Natural killer cell treated with Interleukin-12 subunit alpha and Interleukin-12 subunit beta and Interleukin-15 and Interleukin-18, amount 100 ng/mL, for 72 hours (primary cell): ENCODE measurements at regions not wholly inside any gene's neighbourhood (a gene's known extent, or its start where the extent isn't known, plus 50 kb on each side); places are given as distances from the start of the nearest gene placed in this dataset.
"Not testable (repeated sequence)": the region's sequence is repeated elsewhere in the genome, so short reads cannot be mapped to it uniquely, and the experiment has no call there.

ENCODE experiments used
- ATAC-seq, 2 donors: fragments of 150-1000 bp; cut with Tn5 transposase in 1 of 2; sonication (Bioruptor Pico), chemical (Tn5 transposase) in 1 of 2; 2 replicates each; pipeline ENCODE4 v1.10.0; 2021
- DNase-seq: peaks from one replicate; pipeline ENCODE4 v3.0.0; 2022; ENCODE audit warnings: low spot score
- H3K27ac Mint-ChIP-seq, 2 donors: 1 replicate in 1 of 2; 2 replicates in 1 of 2; pipeline ENCODE4 v1.8.0; 2022; ENCODE audit warnings: mixed read lengths in 2 of 2, mild to moderate bottlenecking in 1 of 2, moderate library complexity in 1 of 2
- H3K27me3 Mint-ChIP-seq, 2 donors: 1 replicate in 1 of 2; 2 replicates in 1 of 2; pipeline ENCODE4 v1.8.0; 2022; ENCODE audit warnings: mixed read lengths in 2 of 2
- H3K36me3 Mint-ChIP-seq: one replicate; pipeline ENCODE4 v1.8.0; 2022; ENCODE audit warnings: mixed read lengths
- H3K4me1 Mint-ChIP-seq, 2 donors: 1 replicate in 1 of 2; 2 replicates in 1 of 2; pipeline ENCODE4 v1.8.0; 2022; ENCODE audit warnings: low read depth in 2 of 2, mixed read lengths in 2 of 2, mild to moderate bottlenecking in 1 of 2
- H3K4me3 Mint-ChIP-seq: one replicate; pipeline ENCODE4 v1.8.0; 2022; ENCODE audit warnings: mixed read lengths
- H3K9me3 Mint-ChIP-seq: 2 replicates; pipeline ENCODE4 v1.8.0; 2022; ENCODE audit warnings: mixed read lengths

GRCh38 chr14:71430678-71431376 is 501.4 kb upstream of the RGS6 start:
- H3K27me3 Mint-ChIP-seq: no peaks in the 10 kb centered on the region
- H3K36me3 Mint-ChIP-seq: peaks cover 12% of the 10 kb centered on the region
- no peak overlapping the region for H3K4me3 Mint-ChIP-seq
- no peak for DNase-seq
- no peak for ATAC-seq
- peaks cover 13 to 32% of the 10 kb centered on the region in 2 donors for H3K4me1 Mint-ChIP-seq
- H3K9me3 Mint-ChIP-seq: peaks cover 5% of the 10 kb centered on the region
- H3K27ac Mint-ChIP-seq: peak overlapping the region in 1 of 2 donors; percentile 43

GRCh38 chr14:71432334-71433110 is 499.7 kb upstream of the RGS6 start:
- no peak overlapping the region for H3K4me3 Mint-ChIP-seq
- peaks cover 3% of the 10 kb centered on the region for H3K36me3 Mint-ChIP-seq
- no peak overlapping the region for H3K27ac Mint-ChIP-seq
- H3K27me3 Mint-ChIP-seq: no peaks in the 10 kb centered on the region
- peaks cover 10 to 28% of the 10 kb centered on the region in 2 donors for H3K4me1 Mint-ChIP-seq
- ATAC-seq: no peak
- DNase-seq: no peak
- H3K9me3 Mint-ChIP-seq: peaks cover under 1% of the 10 kb centered on the region

GRCh38 chr14:71433303-71433702 is 498.9 kb upstream of the RGS6 start:
- no peak for ATAC-seq
- Mint-ChIP-seq H3K4me1 (peaks cover 9 to 31% of the 10 kb centered on the region in 2 donors), H3K27ac (no peak overlapping the region), H3K4me3 (no peak overlapping the region), H3K9me3 (no peaks in the 10 kb centered on the region), H3K27me3 (no peaks in the 10 kb centered on the region), H3K36me3 (no peaks in the 10 kb centered on the region)
- no peak for DNase-seq

- H3K36me3 Mint-ChIP-seq, H3K4me3 Mint-ChIP-seq, DNase-seq, ATAC-seq, H3K27me3 Mint-ChIP-seq, H3K27ac Mint-ChIP-seq, H3K9me3 Mint-ChIP-seq: not testable (repeated sequence)
- peaks cover 5 to 17% of the 10 kb centered on the region in 2 donors for H3K4me1 Mint-ChIP-seq
Measured at GRCh38 chr14:71435641-71436040, 496.6 kb upstream of the RGS6 start.

- ATAC-seq: no peak
- DNase-seq: no peak
- Mint-ChIP-seq H3K36me3 (no peaks in the 10 kb centered on the region), H3K4me3 (no peak overlapping the region), H3K27ac (no peak overlapping the region), H3K9me3 (no peaks in the 10 kb centered on the region), H3K4me1 (peaks cover 6 to 11% of the 10 kb centered on the region in 2 donors), H3K27me3 (no peaks in the 10 kb centered on the region)
Measured at GRCh38 chr14:71437870-71438269, 494.4 kb upstream of the RGS6 start.

- Mint-ChIP-seq H3K36me3 (no peaks in the 10 kb centered on the region), H3K27ac (no peak overlapping the region), H3K27me3 (no peaks in the 10 kb centered on the region), H3K9me3 (no peaks in the 10 kb centered on the region), H3K4me1 (peaks cover 5 to 8% of the 10 kb centered on the region in 2 donors), H3K4me3 (no peak overlapping the region)
- ATAC-seq: no peak
- no peak for DNase-seq
Measured at GRCh38 chr14:71438684-71439083, 493.5 kb upstream of the RGS6 start.

- Mint-ChIP-seq H3K9me3 (no peaks in the 10 kb centered on the region), H3K4me1 (peaks cover 5 to 9% of the 10 kb centered on the region in 2 donors), H3K27me3 (no peaks in the 10 kb centered on the region), H3K4me3 (no peak overlapping the region), H3K27ac (no peak overlapping the region), H3K36me3 (no peaks in the 10 kb centered on the region)
- ATAC-seq: no peak
- no peak for DNase-seq
Measured at GRCh38 chr14:71441126-71441525, 491.1 kb upstream of the RGS6 start.

GRCh38 chr14:71444030-71444822 is 488.0 kb upstream of the RGS6 start:
- ATAC-seq (no peak), DNase-seq (no peak)
- peaks cover 0 to 8% of the 10 kb centered on the region in 2 donors for H3K4me1 Mint-ChIP-seq
- no peaks in the 10 kb centered on the region for H3K27me3 Mint-ChIP-seq
- no peaks in the 10 kb centered on the region for H3K36me3 Mint-ChIP-seq
- H3K9me3 Mint-ChIP-seq: no peaks in the 10 kb centered on the region
- no peak overlapping the region for H3K27ac Mint-ChIP-seq
- H3K4me3 Mint-ChIP-seq: no peak overlapping the region

GRCh38 chr14:71448431-71449315 is 483.6 kb upstream of the RGS6 start:
- H3K27ac Mint-ChIP-seq: no peak overlapping the region

GRCh38 chr14:71449316-71450055 is 482.7 kb upstream of the RGS6 start:
- no peak overlapping the region for H3K27ac Mint-ChIP-seq
- ATAC-seq: no peak
- no peak overlapping the region for H3K4me3 Mint-ChIP-seq
- no peak for DNase-seq
- no peaks in the 10 kb centered on the region for H3K9me3 Mint-ChIP-seq
- peaks cover 3 to 7% of the 10 kb centered on the region in 2 donors for H3K4me1 Mint-ChIP-seq
- no peaks in the 10 kb centered on the region for H3K27me3 Mint-ChIP-seq
- no peaks in the 10 kb centered on the region for H3K36me3 Mint-ChIP-seq

More at GRCh38 chr14:71448431-71449315, 483.6 kb upstream of the RGS6 start:
- DNase-seq (no peak), ATAC-seq (no peak)
- Mint-ChIP-seq H3K36me3 (no peaks in the 10 kb centered on the region), H3K4me1 (peaks cover 4 to 6% of the 10 kb centered on the region in 2 donors), H3K27me3 (no peaks in the 10 kb centered on the region), H3K4me3 (no peak overlapping the region), H3K9me3 (no peaks in the 10 kb centered on the region)

- H3K9me3 Mint-ChIP-seq: no peaks in the 10 kb centered on the region
- H3K36me3 Mint-ChIP-seq: no peaks in the 10 kb centered on the region
- no peaks in the 10 kb centered on the region for H3K27me3 Mint-ChIP-seq
- H3K4me3 Mint-ChIP-seq: no peak overlapping the region
- ATAC-seq: no peak
- peaks cover 9 to 16% of the 10 kb centered on the region in 2 donors for H3K4me1 Mint-ChIP-seq
- DNase-seq: no peak
- H3K27ac Mint-ChIP-seq: no peak overlapping the region
Measured at GRCh38 chr14:71451501-71451900, 480.7 kb upstream of the RGS6 start.

- no peaks in the 10 kb centered on the region for H3K27me3 Mint-ChIP-seq
Measured at GRCh38 chr14:71452539-71452938, 479.7 kb upstream of the RGS6 start.

More at GRCh38 chr14:71452539-71452938, 479.7 kb upstream of the RGS6 start:
- Mint-ChIP-seq H3K9me3 (no peaks in the 10 kb centered on the region), H3K4me1 (peaks cover 9 to 16% of the 10 kb centered on the region in 2 donors), H3K27ac (no peak overlapping the region), H3K36me3 (no peaks in the 10 kb centered on the region), H3K4me3 (no peak overlapping the region)
- DNase-seq (no peak), ATAC-seq (peak in 1 of 2 donors; percentile 62)
